Lower leg skin (tissue), 3 donors: ENCODE measurements at regions not wholly inside any gene's neighbourhood (a gene's known extent, or its start where the extent isn't known, plus 50 kb on each side); places are given as distances from the start of the nearest gene placed in this dataset.

Source experiments
- CTCF ChIP-seq, 3 donors: fragments of 450-650 bp; IDR thresholded peaks; one replicate each; pipeline ENCODE4 v1.5.1; 2016; ENCODE audit warnings: antibody characterized with exemption in 3 of 3, mild to moderate bottlenecking in 3 of 3, moderate library complexity in 2 of 3
- POLR2A ChIP-seq, 2 donors: fragments of 450-650 bp; IDR thresholded peaks; one replicate each; pipeline ENCODE4 v1.6.1; 2016 to 2017; ENCODE audit warnings: antibody characterized with exemption in 2 of 2, mild to moderate bottlenecking in 1 of 2, moderate library complexity in 1 of 2

- TF ChIP-seq CTCF (IDR thresholded peaks at IDR 0.05) (no peak), POLR2A (IDR thresholded peaks at IDR 0.05) (no peak)
These were observed 723.8 kb downstream of the UQCRFS1 start for GRCh38 chr19:28489126-28489660.
